HL-60 (cell line): ENCODE measurements at regions not wholly inside any gene's neighbourhood (a gene's known extent, or its start where the extent isn't known, plus 50 kb on each side); places are given as distances from the start of the nearest gene placed in this dataset.

Experiments
- DNase-seq, 2 experiments: peaks; one replicate each; pipeline ENCODE4 v3.0.0-alpha.2; 2010 to 2020; ENCODE audit warnings: low read depth in 1 of 2, low spot score in 1 of 2
- H3K27ac ChIP-seq: fragments of 250-450 bp; sonication (Bioruptor Pico); replicated peaks from 2 replicates; pipeline ENCODE4 v1.5.1; 2020; ENCODE audit warnings: mild to moderate bottlenecking, moderate library complexity
- H3K27me3 ChIP-seq: fragments of 250-450 bp; sonication (Bioruptor Pico); 2 replicates; pipeline ENCODE4 v1.5.1; 2021; ENCODE audit warnings: mild to moderate bottlenecking, moderate library complexity; ENCODE audit not compliant: insufficient read depth, poor library complexity, severe bottlenecking
- H3K4me3 ChIP-seq: replicated peaks from 2 replicates; pipeline ENCODE4 v1.5.1; 2011; ENCODE audit warnings: mild to moderate bottlenecking, control low read depth, low read length; ENCODE audit not compliant: insufficient read depth
- CTCF ChIP-seq: IDR thresholded peaks from one replicate; pipeline ENCODE4 v1.5.1; 2011; ENCODE audit warnings: low read length, control low read depth, inconsistent platforms; ENCODE audit not compliant: insufficient read depth
- GABPA ChIP-seq: IDR thresholded peaks from 2 replicates; pipeline ENCODE4 v1.6.1; 2012; ENCODE audit warnings: low read depth
- POLR2AphosphoS5 ChIP-seq: IDR thresholded peaks from 2 replicates; pipeline ENCODE4 v1.6.1; 2012; ENCODE audit warnings: low read depth
- REST ChIP-seq: IDR thresholded peaks from 2 replicates; pipeline ENCODE4 v1.6.1; 2012; ENCODE audit warnings: low read depth; ENCODE audit not compliant: insufficient replicate concordance
- SPI1 ChIP-seq: IDR thresholded peaks from 2 replicates; pipeline ENCODE4 v1.6.1; 2012; ENCODE audit warnings: low read depth, mild to moderate bottlenecking, borderline replicate concordance

GRCh38 chr14:37796703-37797416 lies 201.4 kb downstream of the TTC6 start:
- Histone ChIP-seq H3K4me3 (no peak overlapping the region), H3K27me3 (no peaks in the 10 kb centered on the region), H3K27ac (no peak overlapping the region)
- no peak for TF ChIP-seq CTCF
- no peak for TF ChIP-seq GABPA
- no peak for DNase-seq

- H3K27ac ChIP-seq = no peak overlapping the region
- no peak overlapping the region for H3K4me3 ChIP-seq
- TF ChIP-seq REST (no peak), GABPA (no peak), POLR2AphosphoS5 (no peak), SPI1 (no peak), CTCF (no peak)
- no peaks in the 10 kb centered on the region for H3K27me3 ChIP-seq
- no peak for DNase-seq
Observed at GRCh38 chr14:37797675-37798074, 202.2 kb downstream of the TTC6 start.

- Histone ChIP-seq H3K4me3 (no peak overlapping the region), H3K27me3 (no peaks in the 10 kb centered on the region), H3K27ac (no peak overlapping the region)
- TF ChIP-seq REST = no peak
- no peak for DNase-seq
Observed at GRCh38 chr14:37807722-37808121, 212.3 kb downstream of the TTC6 start.

- TF ChIP-seq REST (no peak), CTCF (no peak), SPI1 (no peak), GABPA (no peak), POLR2AphosphoS5 (no peak)
- Histone ChIP-seq H3K4me3 (no peak overlapping the region), H3K27ac (no peak overlapping the region), H3K27me3 (no peaks in the 10 kb centered on the region)
- no peak for DNase-seq
Observed at GRCh38 chr14:37810094-37810801, 214.8 kb downstream of the TTC6 start.
